Activated B cell treated with CpG ODN at 0.5 μM for 24 hours (primary cell): ENCODE measurements at regions not wholly inside any gene's neighbourhood (a gene's known extent, or its start where the extent isn't known, plus 50 kb on each side); places are given as distances from the start of the nearest gene placed in this dataset.

ENCODE experiments used
- ATAC-seq: fragments of 200-7000 bp; cut with Tn5 transposase; one replicate; pipeline ENCODE4 v1.10.0; 2021; ENCODE audit warnings: low read depth, mild to moderate bottlenecking, moderate library complexity
- CTCF ChIA-PET: fragments of 350-600 bp; sonication (Branson Sonifier 250); formaldehyde crosslinking; loops from one replicate; lab custom pipeline; 2021; ENCODE audit warnings: antibody characterized with exemption; lab: Charles Lee
- POLR2A ChIA-PET: fragments of 350-600 bp; sonication (Branson Sonifier 250); formaldehyde crosslinking; loops from one replicate; lab custom pipeline; 2021; ENCODE audit warnings: antibody characterized with exemption; lab: Charles Lee
- DNase-seq: peaks from one replicate; pipeline ENCODE4 v3.0.0; 2022
- H3K27ac Mint-ChIP-seq: one replicate; pipeline ENCODE4 v1.8.0; 2020; ENCODE audit warnings: mixed read lengths
- H3K27me3 Mint-ChIP-seq: one replicate; pipeline ENCODE4 v1.8.0; 2021; ENCODE audit warnings: mixed read lengths
- H3K36me3 Mint-ChIP-seq: one replicate; pipeline ENCODE4 v1.8.0; 2021; ENCODE audit warnings: low read depth, mixed read lengths
- H3K4me1 Mint-ChIP-seq: one replicate; pipeline ENCODE4 v1.8.0; 2021; ENCODE audit warnings: mixed read lengths
- H3K4me3 Mint-ChIP-seq: one replicate; pipeline ENCODE4 v1.8.0; 2020; ENCODE audit warnings: mild to moderate bottlenecking, mixed read lengths
- H3K9me3 Mint-ChIP-seq: one replicate; pipeline ENCODE4 v1.8.0; 2020; ENCODE audit warnings: mixed read lengths
- CTCF ChIP-seq: fragments of 200-600 bp; IDR thresholded peaks from one replicate; pipeline ENCODE4 v1.8.0; 2022; ENCODE audit warnings: antibody characterized with exemption, mild to moderate bottlenecking
- intact Hi-C: fragments of 100-400 bp; cut with micrococcal nuclease; formaldehyde crosslinking; loops from one replicate; pipeline ENCODE4 v1.15.1; 2024

GRCh38 chr12:67442896-67443295 is 173.7 kb downstream of the CAND1 start:
- peaks cover 3% of the 10 kb centered on the region for H3K27me3 Mint-ChIP-seq
- CTCF ChIA-PET, result no interaction called here
- no peak for DNase-seq
- no peak overlapping the region for H3K27ac Mint-ChIP-seq
- no peak overlapping the region for H3K4me3 Mint-ChIP-seq
- intact Hi-C loops, result loop anchor here (1.0 to 5.0 kb wide), 2 partner anchors 87 to 314 kb away; no protein-coding TSS in a partner anchor
- TF ChIP-seq CTCF, result no peak
- POLR2A ChIA-PET, result no interaction called here
- no peaks in the 10 kb centered on the region for H3K36me3 Mint-ChIP-seq
- H3K9me3 Mint-ChIP-seq, result no peaks in the 10 kb centered on the region
- H3K4me1 Mint-ChIP-seq, result peaks cover 8% of the 10 kb centered on the region
- ATAC-seq, result no peak

GRCh38 chr12:67444542-67444941 is 175.4 kb downstream of the CAND1 start:
- peaks cover 3% of the 10 kb centered on the region for H3K27me3 Mint-ChIP-seq
- intact Hi-C loops, result loop anchor here (5.0 kb wide), 1 partner anchor 313 kb away; no protein-coding TSS in a partner anchor
- DNase-seq (no peak), ATAC-seq (no peak)
- no peaks in the 10 kb centered on the region for H3K9me3 Mint-ChIP-seq
- CTCF ChIA-PET, result no interaction called here
- TF ChIP-seq CTCF, result no peak
- no peaks in the 10 kb centered on the region for H3K36me3 Mint-ChIP-seq
- POLR2A ChIA-PET, result interaction anchor here (0.5 to 0.8 kb wide), 2 partner anchors 30 to 187 kb away, joined by 3 read pairs; no protein-coding TSS in a partner anchor
- peaks cover 16% of the 10 kb centered on the region for H3K4me1 Mint-ChIP-seq
- H3K27ac Mint-ChIP-seq, result no peak overlapping the region
- H3K4me3 Mint-ChIP-seq, result no peak overlapping the region

GRCh38 chr12:67446716-67447115 is 177.6 kb downstream of the CAND1 start:
- ChIA-PET CTCF (no interaction called here), POLR2A (no interaction called here)
- TF ChIP-seq CTCF, result no peak
- no peak for ATAC-seq
- H3K4me1 Mint-ChIP-seq, result peaks cover 29% of the 10 kb centered on the region
- H3K4me3 Mint-ChIP-seq, result no peak overlapping the region
- intact Hi-C loops, result no loop called here
- H3K27me3 Mint-ChIP-seq, result peaks cover 3% of the 10 kb centered on the region
- no peak for DNase-seq
- no peaks in the 10 kb centered on the region for H3K9me3 Mint-ChIP-seq
- no peak overlapping the region for H3K27ac Mint-ChIP-seq
- H3K36me3 Mint-ChIP-seq, result no peaks in the 10 kb centered on the region

GRCh38 chr12:67447180-67447579 is 178.0 kb downstream of the CAND1 start:
- Mint-ChIP-seq H3K4me1 (peaks cover 32% of the 10 kb centered on the region), H3K27me3 (peaks cover 3% of the 10 kb centered on the region), H3K36me3 (no peaks in the 10 kb centered on the region), H3K4me3 (no peak overlapping the region), H3K27ac (no peak overlapping the region), H3K9me3 (peaks cover under 1% of the 10 kb centered on the region)
- POLR2A ChIA-PET, result no interaction called here
- ATAC-seq (no peak), DNase-seq (no peak)
- TF ChIP-seq CTCF, result no peak
- CTCF ChIA-PET, result no interaction called here
- intact Hi-C loops, result no loop called here

GRCh38 chr12:67449591-67450052 is 180.5 kb downstream of the CAND1 start:
- Mint-ChIP-seq H3K9me3 (peaks cover 3% of the 10 kb centered on the region), H3K4me1 (peaks cover 40% of the 10 kb centered on the region), H3K27ac (peak overlapping the region; percentile 84), H3K4me3 (peak overlapping the region; percentile 28), H3K36me3 (no peaks in the 10 kb centered on the region), H3K27me3 (peaks cover 4% of the 10 kb centered on the region)
- ChIA-PET CTCF (no interaction called here), POLR2A (no interaction called here)
- DNase-seq, result no peak
- intact Hi-C loops, result loop anchor here (1.0 to 5.0 kb wide), 4 partner anchors 181 to 543 kb away; partner anchors contain the start of gene DYRK2
- TF ChIP-seq CTCF, result no peak
- peak; percentile 81 for ATAC-seq
